Suprapubic skin (tissue), 3 donors: ENCODE measurements at regions not wholly inside any gene's neighbourhood (a gene's known extent, or its start where the extent isn't known, plus 50 kb on each side); places are given as distances from the start of the nearest gene placed in this dataset.

Experiments
- CTCF ChIP-seq, 2 donors: fragments of 200-600 bp in 1 of 2; fragments of 450-650 bp in 1 of 2; sonication (generic) in 1 of 2; IDR thresholded peaks; one replicate each; pipeline ENCODE4 v1.5.1; 2016 to 2019; ENCODE audit warnings: antibody characterized with exemption in 2 of 2, mild to moderate bottlenecking in 1 of 2, moderate library complexity in 1 of 2
- POLR2A ChIP-seq, 2 donors: fragments of 450-650 bp; IDR thresholded peaks; one replicate each; pipeline ENCODE4 v1.6.1; 2017; ENCODE audit warnings: antibody characterized with exemption in 2 of 2, mild to moderate bottlenecking in 2 of 2, moderate library complexity in 2 of 2

- TF ChIP-seq CTCF (IDR thresholded peaks at IDR 0.05) (no peak), POLR2A (IDR thresholded peaks at IDR 0.05) (no peak)
Measured at GRCh38 chr15:69660658-69661405, 208.2 kb downstream of the RPLP1 start.
